ENCODE measurements at regions not wholly inside any gene's neighbourhood (a gene's known extent, or its start where the extent isn't known, plus 50 kb on each side); places are given as distances from the start of the nearest gene placed in this dataset.

DNA sequence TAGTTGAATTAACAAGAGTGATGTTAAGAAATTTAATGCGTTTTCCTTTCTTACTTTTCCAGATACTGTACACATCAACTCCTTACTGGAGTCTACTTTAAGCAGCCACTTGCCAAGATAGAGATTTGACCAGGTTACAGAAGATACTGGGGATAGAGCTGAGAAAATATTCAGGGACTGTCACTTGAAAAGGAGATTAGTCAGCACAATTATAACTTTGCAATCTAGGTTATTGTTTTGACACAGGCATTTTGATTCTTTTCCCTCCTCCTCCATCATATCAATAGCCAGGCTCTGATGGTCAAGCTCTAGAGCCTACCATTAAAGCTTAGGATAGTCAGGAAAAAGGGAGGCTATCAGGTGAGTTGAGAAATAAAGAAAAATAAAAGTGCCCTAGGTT lies 345.9 kb upstream of the ITGA1 start:
- no peaks in the 10 kb centered on the region for H3K36me3 ChIP-seq (ENCODE audit: insufficient read depth, low read length)
- peaks cover 4% of the 10 kb centered on the region for H3K9me3 ChIP-seq (ENCODE audit: low read length)
- no peak overlapping the region for H2AFZ ChIP-seq (ENCODE audit: low read depth, low read length)
- peaks cover under 1% of the 10 kb centered on the region for H3K4me1 ChIP-seq (ENCODE audit: insufficient read depth, low read length)
- no peak overlapping the region for H3K4me3 ChIP-seq (ENCODE audit: low read length)
- no peaks in the 10 kb centered on the region for H3K27me3 ChIP-seq (ENCODE audit: insufficient read depth, low read length)

DNA sequence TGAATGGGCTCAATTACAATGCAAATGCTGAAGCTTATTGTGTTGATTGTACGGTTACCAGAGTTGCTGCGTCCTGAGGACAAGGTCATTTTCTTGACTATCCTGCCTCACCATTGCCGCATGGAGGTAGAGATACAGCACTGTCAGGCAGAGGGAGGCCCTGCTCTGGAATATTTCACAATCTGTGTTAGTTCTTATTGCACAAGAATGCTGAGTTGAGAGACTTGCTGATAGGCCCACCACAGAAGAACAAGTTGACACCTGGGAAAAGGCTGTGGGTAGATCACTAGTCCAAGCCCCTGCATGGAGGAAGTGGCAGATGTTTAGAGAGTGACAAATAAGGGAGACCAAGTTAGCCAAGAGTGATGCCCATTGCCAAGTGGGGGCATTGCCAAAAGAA lies 344.5 kb upstream of the ITGA1 start:
- Histone ChIP-seq H3K4me1 (ENCODE audit: insufficient read depth, low read length) (peaks cover 15% of the 10 kb centered on the region), H3K4me3 (ENCODE audit: low read length) (no peak overlapping the region), H3K27me3 (ENCODE audit: insufficient read depth, low read length) (no peaks in the 10 kb centered on the region), H2AFZ (ENCODE audit: low read depth, low read length) (no peak overlapping the region), H3K9me3 (ENCODE audit: low read length) (peaks cover 2% of the 10 kb centered on the region), H3K36me3 (ENCODE audit: insufficient read depth, low read length) (no peaks in the 10 kb centered on the region)

DNA sequence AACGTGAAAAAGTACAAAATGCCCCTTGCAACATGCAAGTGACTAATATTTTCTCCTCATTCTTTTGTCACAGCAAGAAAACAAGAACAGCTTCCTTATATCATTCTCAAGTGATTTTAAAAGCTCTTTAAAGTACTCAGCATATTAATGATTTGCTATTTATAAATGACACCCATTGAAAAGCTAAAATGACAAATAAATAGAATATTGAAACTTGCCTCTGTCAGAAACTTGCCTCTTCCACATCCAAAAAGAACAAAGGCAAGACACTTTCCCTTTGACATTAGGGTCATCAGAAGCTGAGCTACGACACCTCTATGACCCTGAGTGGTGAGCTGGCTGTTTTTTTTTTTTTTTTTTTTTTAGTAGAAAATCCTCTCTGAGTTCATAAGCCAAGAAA lies 339.6 kb upstream of the ITGA1 start:
- no peaks in the 10 kb centered on the region for H3K36me3 ChIP-seq (ENCODE audit: insufficient read depth, low read length)
- peaks cover 40% of the 10 kb centered on the region for H3K4me1 ChIP-seq (ENCODE audit: insufficient read depth, low read length)
- H3K9me3 ChIP-seq (ENCODE audit: low read length) = no peaks in the 10 kb centered on the region
- no peaks in the 10 kb centered on the region for H3K27me3 ChIP-seq (ENCODE audit: insufficient read depth, low read length)
- no peak overlapping the region for H3K4me3 ChIP-seq (ENCODE audit: low read length)
- no peak overlapping the region for H2AFZ ChIP-seq (ENCODE audit: low read depth, low read length)

DNA sequence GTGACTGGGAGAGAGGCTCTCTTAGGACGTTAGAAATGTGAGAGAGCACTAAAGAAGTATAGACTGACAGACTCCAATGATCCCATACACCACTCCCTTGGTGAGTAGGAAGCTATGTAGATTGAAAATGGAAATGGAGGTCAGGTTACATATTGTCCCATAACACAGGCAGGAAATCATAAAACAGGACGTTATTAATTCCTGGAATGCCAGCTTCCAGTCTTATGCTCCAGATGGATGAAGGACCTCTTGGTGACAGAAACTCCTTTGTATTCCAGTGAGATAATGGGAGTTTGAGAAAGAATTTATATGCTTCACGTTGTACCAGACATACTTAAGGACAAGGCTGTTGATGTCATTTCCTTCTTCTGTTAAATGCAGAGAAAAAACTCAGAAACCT lies 338.2 kb upstream of the ITGA1 start:
- Histone ChIP-seq H3K4me1 (ENCODE audit: insufficient read depth, low read length) (peaks cover 40% of the 10 kb centered on the region), H3K4me3 (ENCODE audit: low read length) (no peak overlapping the region), H3K27me3 (ENCODE audit: insufficient read depth, low read length) (no peaks in the 10 kb centered on the region), H3K36me3 (ENCODE audit: insufficient read depth, low read length) (no peaks in the 10 kb centered on the region), H3K9me3 (ENCODE audit: low read length) (no peaks in the 10 kb centered on the region), H2AFZ (ENCODE audit: low read depth, low read length) (no peak overlapping the region)

DNA sequence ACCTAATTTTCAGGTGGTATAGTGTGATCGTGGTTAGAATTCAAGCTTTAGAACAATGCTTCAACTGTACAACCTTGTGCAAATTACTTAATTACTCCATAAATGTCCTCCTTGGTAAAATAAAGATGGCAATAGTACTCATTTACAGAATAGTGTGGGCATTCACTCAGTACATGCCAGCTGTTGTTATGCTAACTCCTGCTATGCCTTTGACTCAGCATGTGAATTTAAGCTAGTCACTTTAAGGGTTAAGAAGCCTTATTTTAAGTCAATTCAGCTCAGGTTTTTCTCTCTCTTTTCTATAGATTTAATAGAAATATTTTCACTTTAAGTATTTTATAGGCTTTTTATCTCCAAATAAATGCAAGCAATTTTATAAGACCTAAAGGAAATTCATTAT lies 335.6 kb upstream of the ITGA1 start:
- Histone ChIP-seq H3K4me3 (ENCODE audit: low read length) (no peak overlapping the region), H2AFZ (ENCODE audit: low read depth, low read length) (no peak overlapping the region), H3K27me3 (ENCODE audit: insufficient read depth, low read length) (no peaks in the 10 kb centered on the region), H3K9me3 (ENCODE audit: low read length) (no peaks in the 10 kb centered on the region), H3K36me3 (ENCODE audit: insufficient read depth, low read length) (no peaks in the 10 kb centered on the region), H3K4me1 (ENCODE audit: insufficient read depth, low read length) (peaks cover 36% of the 10 kb centered on the region)

DNA sequence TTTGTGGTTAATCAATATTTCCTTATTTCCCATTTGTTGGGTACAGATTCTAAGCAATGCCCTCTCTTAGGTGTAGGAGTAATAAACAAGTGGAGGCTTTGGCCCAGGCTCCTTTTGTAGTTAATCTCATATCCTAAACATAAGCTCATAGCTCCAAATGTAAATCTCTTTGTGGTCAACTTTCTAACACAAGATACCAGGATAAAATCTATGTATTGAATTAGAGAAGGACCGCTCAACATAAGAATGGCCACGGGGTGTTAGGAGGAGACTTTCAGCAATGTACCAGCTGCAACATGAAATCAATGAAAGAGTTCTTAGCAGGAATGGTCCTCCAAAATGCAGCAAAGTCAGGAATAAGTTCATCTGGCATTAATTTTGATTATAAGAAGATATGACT lies 334.5 kb upstream of the ITGA1 start:
- H2AFZ ChIP-seq (ENCODE audit: low read depth, low read length) = no peak overlapping the region

DNA sequence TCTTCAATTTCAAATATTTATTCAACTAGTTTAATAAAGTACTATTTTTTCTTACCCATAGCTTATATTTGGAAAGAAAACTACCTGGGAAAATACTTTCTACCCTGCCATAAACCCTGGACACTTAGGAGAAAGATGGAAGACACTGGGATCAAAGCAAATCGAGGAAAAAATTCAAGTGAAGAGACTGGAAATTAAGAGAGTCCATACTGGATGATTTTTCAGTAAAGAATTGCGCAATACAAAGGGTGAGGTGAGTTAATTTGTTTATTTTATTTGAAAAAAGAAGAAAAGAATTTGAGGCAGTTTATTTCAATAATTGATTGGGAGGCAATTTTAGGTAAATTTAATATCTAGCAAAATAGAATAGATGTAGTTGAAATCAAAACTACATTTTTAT lies 331.8 kb upstream of the ITGA1 start:
- Histone ChIP-seq H3K4me3 (ENCODE audit: low read length) (no peak overlapping the region), H3K27me3 (ENCODE audit: insufficient read depth, low read length) (no peaks in the 10 kb centered on the region), H3K36me3 (ENCODE audit: insufficient read depth, low read length) (no peaks in the 10 kb centered on the region), H3K9me3 (ENCODE audit: low read length) (no peaks in the 10 kb centered on the region), H3K4me1 (ENCODE audit: insufficient read depth, low read length) (peaks cover 2% of the 10 kb centered on the region), H2AFZ (ENCODE audit: low read depth, low read length) (no peak overlapping the region)

More for the DNA sequence above, 334.5 kb upstream of the ITGA1 start:
- Histone ChIP-seq H3K9me3 (ENCODE audit: low read length) (no peaks in the 10 kb centered on the region), H3K36me3 (ENCODE audit: insufficient read depth, low read length) (no peaks in the 10 kb centered on the region), H3K4me3 (ENCODE audit: low read length) (no peak overlapping the region), H3K27me3 (ENCODE audit: insufficient read depth, low read length) (no peaks in the 10 kb centered on the region), H3K4me1 (ENCODE audit: insufficient read depth, low read length) (peaks cover 27% of the 10 kb centered on the region)

DNA sequence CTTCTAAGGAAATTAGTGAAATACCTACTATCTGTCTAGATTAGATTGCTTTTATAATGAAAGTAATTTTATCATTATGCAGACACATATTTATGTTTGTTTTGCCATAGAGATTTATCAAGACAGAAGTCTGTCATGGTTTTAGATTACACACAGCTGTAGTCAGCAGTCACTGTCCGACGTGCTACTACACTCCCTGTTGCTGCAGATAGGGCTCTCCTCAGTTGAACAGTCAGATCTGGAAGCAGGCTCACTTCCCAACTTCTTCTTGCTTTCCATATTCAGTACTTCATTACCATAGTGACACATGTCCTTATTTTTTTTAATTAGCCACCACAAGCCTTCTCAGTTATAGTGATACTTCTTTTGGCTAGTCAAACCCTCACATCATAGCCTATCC lies 329.9 kb upstream of the ITGA1 start:
- peaks cover 2% of the 10 kb centered on the region for H3K4me1 ChIP-seq (ENCODE audit: insufficient read depth, low read length)
- no peak overlapping the region for H3K4me3 ChIP-seq (ENCODE audit: low read length)
- H3K36me3 ChIP-seq (ENCODE audit: insufficient read depth, low read length) = no peaks in the 10 kb centered on the region
- H3K27me3 ChIP-seq (ENCODE audit: insufficient read depth, low read length) = no peaks in the 10 kb centered on the region
- no peak overlapping the region for H2AFZ ChIP-seq (ENCODE audit: low read depth, low read length)
- H3K9me3 ChIP-seq (ENCODE audit: low read length) = no peaks in the 10 kb centered on the region

DNA sequence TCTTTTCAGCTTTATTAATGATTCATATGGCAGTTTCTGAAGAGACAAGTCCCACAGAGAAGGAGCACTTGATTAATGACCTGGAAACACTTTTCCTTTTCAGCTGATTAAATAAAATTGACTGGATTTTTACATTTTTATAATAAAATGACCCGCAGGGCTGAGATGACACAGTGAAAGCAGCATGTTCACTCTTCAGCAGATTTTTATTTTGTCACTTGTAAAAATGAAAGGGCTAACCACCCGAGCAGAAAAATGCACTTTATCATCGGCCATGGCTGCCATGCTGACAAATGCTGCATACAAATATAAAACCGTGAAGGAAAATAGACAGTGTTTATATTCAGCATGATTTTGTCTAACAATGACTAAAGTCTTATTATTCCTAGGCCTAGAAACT lies 321.6 kb upstream of the ITGA1 start:
- Histone ChIP-seq H3K36me3 (ENCODE audit: insufficient read depth, low read length) (no peaks in the 10 kb centered on the region), H2AFZ (ENCODE audit: low read depth, low read length) (no peak overlapping the region), H3K27me3 (ENCODE audit: insufficient read depth, low read length) (no peaks in the 10 kb centered on the region), H3K4me1 (ENCODE audit: insufficient read depth, low read length) (peaks cover 31% of the 10 kb centered on the region), H3K9me3 (ENCODE audit: low read length) (no peaks in the 10 kb centered on the region), H3K4me3 (ENCODE audit: low read length) (no peak overlapping the region)

DNA sequence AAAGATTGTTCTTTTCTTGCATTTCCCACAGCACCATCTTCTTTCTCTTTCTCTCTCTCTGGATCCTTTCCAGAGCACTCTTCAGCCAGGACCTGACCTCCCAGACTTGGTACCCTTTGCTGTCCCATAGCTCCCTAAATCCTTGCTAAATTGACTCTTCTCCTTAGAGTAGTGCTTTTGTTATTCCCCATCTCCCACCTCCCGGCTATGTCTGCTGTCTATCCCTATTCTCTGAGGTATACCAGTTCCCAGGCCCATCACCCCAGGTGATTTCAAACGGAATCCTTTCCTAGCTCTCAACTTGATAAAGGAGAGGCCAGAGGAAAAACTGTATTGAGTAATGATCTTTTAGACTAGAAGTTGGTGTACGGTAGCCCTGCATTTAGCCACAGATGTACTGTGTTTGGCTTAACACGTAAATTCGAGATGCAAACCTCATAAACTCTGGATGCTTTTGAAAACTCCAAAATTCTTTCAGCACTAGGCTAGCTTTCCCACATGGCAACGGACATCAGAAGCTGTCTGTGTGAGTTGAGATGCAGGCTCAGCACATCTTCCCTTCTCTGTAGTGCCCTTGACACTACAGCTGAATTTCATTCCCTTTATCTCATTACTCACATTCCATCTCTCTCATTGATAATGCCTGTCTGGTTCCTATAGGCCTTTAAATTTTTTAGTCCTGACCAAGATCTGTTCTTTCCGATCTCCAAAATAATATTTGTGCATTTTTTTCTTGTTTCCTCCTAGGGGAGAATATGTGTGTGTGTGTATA lies 320.8 kb upstream of the ITGA1 start:
- H3K4me1 ChIP-seq (ENCODE audit: insufficient read depth, low read length) = peaks cover 31% of the 10 kb centered on the region
- H3K27me3 ChIP-seq (ENCODE audit: insufficient read depth, low read length) = no peaks in the 10 kb centered on the region
- H3K36me3 ChIP-seq (ENCODE audit: insufficient read depth, low read length) = no peaks in the 10 kb centered on the region
- H3K9me3 ChIP-seq (ENCODE audit: low read length) = no peaks in the 10 kb centered on the region
- H2AFZ ChIP-seq (ENCODE audit: low read depth, low read length) = no peak overlapping the region
- no peak overlapping the region for H3K4me3 ChIP-seq (ENCODE audit: low read length)

DNA sequence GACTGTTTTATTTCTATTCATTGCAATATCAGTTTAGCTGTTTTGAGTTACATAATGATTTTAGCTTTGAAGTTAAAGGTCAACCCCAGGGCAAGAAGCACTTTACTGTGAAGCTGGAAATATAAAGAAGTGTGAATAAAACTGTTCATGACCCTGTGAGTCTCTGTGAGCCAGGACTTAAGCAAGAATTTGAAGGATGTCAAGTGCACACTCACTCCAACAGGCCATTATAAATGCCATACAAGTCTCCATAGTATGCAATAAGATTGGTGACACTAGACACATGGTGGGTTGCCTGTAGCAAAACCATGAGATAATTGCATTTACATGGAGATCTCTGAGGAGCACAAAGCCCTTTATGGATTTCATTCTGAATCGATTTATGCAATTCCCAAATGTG lies 318.7 kb upstream of the ITGA1 start:
- H3K4me3 ChIP-seq (ENCODE audit: low read length) = no peak overlapping the region
- H3K27me3 ChIP-seq (ENCODE audit: insufficient read depth, low read length) = no peaks in the 10 kb centered on the region
- H3K36me3 ChIP-seq (ENCODE audit: insufficient read depth, low read length) = no peaks in the 10 kb centered on the region
- peaks cover 31% of the 10 kb centered on the region for H3K4me1 ChIP-seq (ENCODE audit: insufficient read depth, low read length)
- H2AFZ ChIP-seq (ENCODE audit: low read depth, low read length) = no peak overlapping the region
- no peaks in the 10 kb centered on the region for H3K9me3 ChIP-seq (ENCODE audit: low read length)

DNA sequence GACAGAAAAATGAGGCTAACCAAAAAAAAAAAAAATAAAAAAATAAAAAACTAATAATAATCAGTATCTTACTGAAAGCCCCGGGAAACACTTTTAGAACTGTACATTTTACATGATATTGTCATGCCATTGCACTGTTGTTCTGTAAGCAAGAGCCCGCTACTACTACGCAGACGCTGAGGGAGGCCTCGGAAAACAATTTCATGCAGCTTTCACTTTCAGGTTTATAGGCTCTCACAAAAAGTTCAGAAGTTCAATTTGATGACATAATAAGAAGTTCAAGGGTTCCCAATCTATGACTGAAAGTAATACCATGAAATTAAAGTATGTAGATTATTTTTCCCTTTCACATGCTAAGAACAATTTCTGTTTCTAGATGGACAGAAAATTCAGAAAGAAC lies 318.3 kb upstream of the ITGA1 start:
- H3K27me3 ChIP-seq (ENCODE audit: insufficient read depth, low read length) = no peaks in the 10 kb centered on the region

DNA sequence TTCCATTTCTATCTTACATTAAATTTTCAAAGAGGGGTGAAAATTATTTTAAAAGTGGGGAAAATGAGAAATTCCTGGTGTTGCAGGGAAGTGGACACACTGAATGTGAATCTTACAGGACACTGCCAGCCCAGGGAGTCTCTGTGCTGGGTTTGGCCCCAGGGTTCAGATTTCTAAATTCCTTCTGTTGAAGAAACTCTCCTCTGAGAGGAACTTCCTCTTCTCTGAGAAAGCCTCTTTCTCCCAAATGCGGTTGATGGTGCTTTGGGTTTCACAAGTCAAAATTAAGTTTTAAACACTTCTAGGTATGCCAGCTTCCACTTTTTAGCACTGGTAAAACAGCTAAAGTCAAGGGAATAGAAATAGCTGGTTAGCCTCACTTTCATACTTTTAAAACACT lies 317.9 kb upstream of the ITGA1 start:
- no peak overlapping the region for H2AFZ ChIP-seq (ENCODE audit: low read depth, low read length)
- H3K4me3 ChIP-seq (ENCODE audit: low read length) = no peak overlapping the region
- H3K4me1 ChIP-seq (ENCODE audit: insufficient read depth, low read length) = peaks cover 31% of the 10 kb centered on the region
- H3K9me3 ChIP-seq (ENCODE audit: low read length) = no peaks in the 10 kb centered on the region
- H3K36me3 ChIP-seq (ENCODE audit: insufficient read depth, low read length) = no peaks in the 10 kb centered on the region
- H3K27me3 ChIP-seq (ENCODE audit: insufficient read depth, low read length) = no peaks in the 10 kb centered on the region

More for the DNA sequence above, 318.3 kb upstream of the ITGA1 start:
- H3K4me3 ChIP-seq (ENCODE audit: low read length) = no peak overlapping the region
- peaks cover 31% of the 10 kb centered on the region for H3K4me1 ChIP-seq (ENCODE audit: insufficient read depth, low read length)
- no peak overlapping the region for H2AFZ ChIP-seq (ENCODE audit: low read depth, low read length)
- H3K9me3 ChIP-seq (ENCODE audit: low read length) = no peaks in the 10 kb centered on the region
- no peaks in the 10 kb centered on the region for H3K36me3 ChIP-seq (ENCODE audit: insufficient read depth, low read length)

DNA sequence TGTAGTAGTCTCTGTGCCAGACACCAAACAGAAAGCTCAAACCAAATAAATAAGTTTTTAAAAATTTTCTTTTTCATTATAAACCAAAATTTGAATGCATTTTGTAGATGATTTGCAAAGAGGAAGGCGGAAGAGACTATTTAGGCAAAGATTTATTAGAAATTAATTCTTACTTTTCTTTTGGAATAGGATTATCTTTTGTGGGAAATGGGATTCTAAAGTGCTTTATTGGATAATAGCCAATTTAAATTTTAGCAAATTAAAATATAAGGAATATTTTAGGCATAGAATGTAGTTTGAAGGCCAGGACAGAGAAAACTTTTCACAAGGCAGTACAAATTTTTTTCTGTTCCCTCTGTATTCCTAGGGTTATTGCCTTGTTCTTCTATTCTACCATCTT lies 311.4 kb upstream of the ITGA1 start:
- H3K9me3 ChIP-seq (ENCODE audit: low read length) = no peaks in the 10 kb centered on the region
- H3K36me3 ChIP-seq (ENCODE audit: insufficient read depth, low read length) = no peaks in the 10 kb centered on the region
- H2AFZ ChIP-seq (ENCODE audit: low read depth, low read length) = no peak overlapping the region
- H3K4me1 ChIP-seq (ENCODE audit: insufficient read depth, low read length) = no peaks in the 10 kb centered on the region
- H3K4me3 ChIP-seq (ENCODE audit: low read length) = no peak overlapping the region
- H3K27me3 ChIP-seq (ENCODE audit: insufficient read depth, low read length) = no peaks in the 10 kb centered on the region

All from neuron (in vitro differentiated cells).